ELR (cell line): ENCODE measurements at regions not wholly inside any gene's neighbourhood (a gene's known extent, or its start where the extent isn't known, plus 50 kb on each side); places are given as distances from the start of the nearest gene placed in this dataset.

Experiments
- DNase-seq: peaks from one replicate; pipeline ENCODE4 v3.0.0-alpha.2; 2015; ENCODE audit warnings: low read depth

- no peak for DNase-seq
These were observed 304.5 kb downstream of the OTOL1 start for GRCh38 chr3:161800985-161801559.

- no peak for DNase-seq
These were observed 321.5 kb downstream of the OTOL1 start for GRCh38 chr3:161818106-161818505.

DNA sequence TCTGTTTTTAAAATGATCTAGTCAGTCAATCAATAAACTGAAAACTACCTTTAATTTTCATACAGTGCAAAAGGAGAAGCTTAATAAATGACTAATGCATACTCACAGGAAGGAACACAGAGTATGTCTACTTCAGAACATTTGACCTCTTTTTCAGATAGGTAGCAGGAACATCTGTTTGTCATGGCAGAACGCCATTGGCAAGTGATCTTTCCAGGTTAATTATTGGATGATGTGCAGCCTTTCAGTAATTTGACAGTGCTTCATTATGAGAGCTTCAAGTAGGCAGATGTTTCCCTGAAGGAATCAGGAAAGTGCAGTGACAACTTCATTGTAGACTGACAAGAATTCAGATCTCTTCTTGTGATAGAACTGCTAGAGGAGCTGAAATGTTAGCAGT, 325.0 kb downstream of the OTOL1 start:
- no peak for DNase-seq

- no peak for DNase-seq
These were observed 325.7 kb downstream of the OTOL1 start for GRCh38 chr3:161822291-161822690.

- no peak for DNase-seq
These were observed 327.3 kb downstream of the OTOL1 start for GRCh38 chr3:161823910-161824309.

DNA sequence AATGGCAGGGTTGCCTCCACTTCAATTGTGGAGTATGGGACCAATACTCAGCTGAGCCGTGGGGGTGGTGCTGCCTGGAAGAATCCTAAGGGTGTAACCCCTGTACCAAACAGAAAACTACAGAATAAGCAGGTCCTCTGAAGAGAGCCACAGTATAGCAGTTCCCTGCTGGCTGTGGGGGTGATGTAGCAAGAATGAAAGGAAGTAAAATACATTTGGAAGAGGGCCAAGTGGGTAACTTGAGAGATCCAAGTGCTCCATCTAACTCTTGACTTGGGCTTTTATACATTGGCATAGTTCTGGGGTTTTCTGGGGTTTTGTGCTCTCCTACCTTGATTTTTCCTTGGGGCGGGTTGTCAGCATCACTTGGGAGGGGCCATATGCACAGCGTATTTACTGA, 341.4 kb downstream of the OTOL1 start:
- DNase-seq, result no peak

DNA sequence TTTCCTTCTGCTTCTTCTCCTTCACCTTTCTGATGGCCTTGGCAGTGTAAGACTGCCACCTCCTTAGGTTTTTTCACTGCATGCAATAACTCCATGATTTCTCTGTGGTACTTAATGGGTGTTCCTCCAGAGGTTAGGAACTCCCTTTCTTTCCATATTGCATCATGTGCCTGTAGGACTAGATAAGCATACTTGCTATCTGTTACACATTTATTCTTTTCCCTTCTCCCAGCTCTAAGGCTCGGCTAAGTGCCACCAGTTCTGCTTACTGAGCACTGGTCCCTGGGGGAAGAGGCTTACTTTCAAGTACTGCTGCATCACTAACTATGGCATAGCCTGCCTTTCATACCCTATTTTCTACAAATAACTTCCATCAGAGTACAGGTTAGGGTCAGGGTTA, 351.8 kb downstream of the OTOL1 start:
- no peak for DNase-seq

- DNase-seq, result peak; percentile 66
These were observed 355.4 kb downstream of the OTOL1 start for GRCh38 chr3:161851941-161852566.

GRCh38 chr3:161852744-161853143, 356.1 kb downstream of the OTOL1 start:
- DNase-seq, result no peak

- DNase-seq, result peak; percentile 80
These were observed 357.7 kb downstream of the OTOL1 start for GRCh38 chr3:161854232-161854771.

GRCh38 chr3:161859057-161859456, 362.4 kb downstream of the OTOL1 start:
- no peak for DNase-seq

- no peak for DNase-seq
These were observed 363.4 kb downstream of the OTOL1 start for GRCh38 chr3:161859865-161860450.

DNA sequence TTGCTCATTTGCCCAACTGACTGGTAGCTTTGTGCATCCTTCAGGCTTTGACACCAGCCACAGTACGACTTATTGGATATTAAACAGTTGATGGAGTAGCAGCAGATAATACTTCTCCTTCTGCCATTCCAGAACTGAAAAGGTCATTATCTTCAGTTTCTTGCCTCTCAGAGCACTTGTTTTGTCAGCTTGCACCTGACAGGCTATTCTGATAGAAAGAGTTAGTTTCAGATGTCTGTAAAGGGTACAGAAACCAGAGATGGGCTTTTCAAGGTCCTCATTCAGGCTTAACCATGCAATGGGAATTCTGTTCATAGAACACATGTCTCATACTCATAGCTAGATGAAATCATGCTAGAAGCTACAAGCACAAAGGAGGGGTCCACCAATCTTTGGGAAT, 367.2 kb downstream of the OTOL1 start:
- no peak for DNase-seq

- no peak for DNase-seq
These were observed 369.6 kb downstream of the OTOL1 start for GRCh38 chr3:161866176-161866575.

GRCh38 chr3:161875483-161875882, 378.9 kb downstream of the OTOL1 start:
- no peak for DNase-seq

- DNase-seq, result no peak
These were observed 382.9 kb downstream of the OTOL1 start for GRCh38 chr3:161879470-161879869.

DNA sequence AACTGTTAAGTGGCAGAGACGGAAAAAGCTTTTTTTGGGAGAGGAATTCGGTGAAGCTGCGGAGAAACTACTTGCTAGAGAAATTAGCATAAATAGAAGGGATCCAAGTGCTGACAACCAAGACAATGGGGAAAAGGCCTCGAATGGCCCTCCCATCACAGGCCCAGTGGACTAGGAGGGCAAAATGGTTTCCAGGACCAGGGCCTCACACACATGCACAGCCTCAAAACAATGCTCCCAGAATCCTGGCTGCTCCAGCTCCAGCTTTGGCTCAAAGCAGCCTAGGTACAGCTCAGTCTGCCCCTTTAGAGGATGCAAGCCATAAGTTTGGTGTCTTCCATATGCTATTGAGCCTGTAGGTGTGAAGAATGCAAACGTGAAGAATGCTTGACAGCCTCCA, 388.2 kb downstream of the OTOL1 start:
- DNase-seq, result no peak

GRCh38 chr3:161890147-161890625, 393.6 kb downstream of the OTOL1 start:
- DNase-seq, result peak; percentile 91

- DNase-seq, result peak; percentile 72
These were observed 397.4 kb downstream of the OTOL1 start for GRCh38 chr3:161893972-161894371.

DNA sequence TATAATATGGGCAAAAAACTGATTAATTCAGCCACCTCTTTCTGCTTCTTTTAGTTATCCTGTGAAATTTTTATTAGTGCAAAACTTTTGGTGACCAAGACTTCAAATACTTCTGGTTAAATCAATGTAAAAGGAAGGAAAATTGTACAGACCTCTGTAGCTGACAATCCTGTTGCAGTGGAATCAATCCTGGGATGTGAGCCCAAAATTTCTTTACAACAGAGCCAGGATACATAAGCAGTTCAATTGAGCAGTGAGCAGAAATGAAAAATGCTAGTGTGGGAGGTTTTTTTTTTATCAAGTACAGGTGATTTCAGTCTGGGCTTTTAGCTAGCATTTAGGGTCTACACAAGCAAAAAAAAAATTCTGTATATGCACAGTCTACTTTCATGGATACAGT, 398.0 kb downstream of the OTOL1 start:
- DNase-seq, result no peak

GRCh38 chr3:161905520-161906132, 409.0 kb downstream of the OTOL1 start:
- no peak for DNase-seq

GRCh38 chr3:161913786-161914389, 417.3 kb downstream of the OTOL1 start:
- DNase-seq, result peak; percentile 89
